ENCODE measurements at regions not wholly inside any gene's neighbourhood (a gene's known extent, or its start where the extent isn't known, plus 50 kb on each side); places are given as distances from the start of the nearest gene placed in this dataset.

- Histone ChIP-seq H3K36me3 (no peaks in the 10 kb centered on the region), H3K27me3 (no peaks in the 10 kb centered on the region), H3K4me1 (no peaks in the 10 kb centered on the region), H3K27ac (no peak overlapping the region), H3K9me3 (no peaks in the 10 kb centered on the region), H3K4me3 (no peak overlapping the region)
- intact Hi-C loops (cut with DNase I), result no loop called here
- no peak for TF ChIP-seq POLR2A (IDR thresholded peaks at IDR 0.05)
- TF ChIP-seq CTCF (IDR thresholded peaks at IDR 0.05), result no peak
- 74% methylated on average over 8 of the region's 8 CpGs for WGBS (ENCODE audit: insufficient coverage, low coverage, low lambda C conversion rate, missing lambda C conversion rate)
- ATAC-seq, result no peak
- no peak for DNase-seq
Measured at GRCh38 chr1:5342172-5342571, 650.1 kb downstream of the NPHP4 start.

DNA sequence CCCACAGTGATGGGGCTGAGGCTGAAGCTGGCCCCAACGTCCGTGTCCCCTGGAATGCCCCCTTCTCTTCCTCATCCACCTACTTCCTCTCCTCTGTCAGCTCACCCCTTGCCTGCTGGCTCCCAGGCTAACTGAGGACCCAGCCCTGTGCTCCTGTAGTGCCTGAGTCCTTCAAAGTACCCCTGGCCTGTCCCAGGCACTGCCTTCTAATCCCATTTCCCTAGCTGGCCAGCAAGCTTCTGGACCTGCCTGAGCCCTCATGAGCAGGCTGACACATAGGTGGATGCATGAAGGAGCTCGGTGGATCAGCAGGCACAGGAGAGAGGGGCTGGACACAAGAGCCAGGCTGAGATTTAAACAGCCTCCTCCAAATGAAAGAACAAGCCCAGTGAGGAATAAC, 650.8 kb downstream of the NPHP4 start:
- intact Hi-C loops (cut with DNase I), result no loop called here
- ATAC-seq, result no peak
- H3K27me3 ChIP-seq, result no peaks in the 10 kb centered on the region
- TF ChIP-seq CTCF (IDR thresholded peaks at IDR 0.05), result no peak
- no peak for TF ChIP-seq POLR2A (IDR thresholded peaks at IDR 0.05)
- no peaks in the 10 kb centered on the region for H3K9me3 ChIP-seq
- DNase-seq, result no peak
- H3K4me1 ChIP-seq, result no peaks in the 10 kb centered on the region
- no peak overlapping the region for H3K4me3 ChIP-seq
- 20% methylated on average over 1 of the region's 3 CpGs for WGBS (ENCODE audit: insufficient coverage, low coverage, low lambda C conversion rate, missing lambda C conversion rate)
- H3K36me3 ChIP-seq, result no peaks in the 10 kb centered on the region
- no peak overlapping the region for H3K27ac ChIP-seq

GRCh38 chr1:5340560-5341130, 651.6 kb downstream of the NPHP4 start:
- no peak overlapping the region for H3K27ac ChIP-seq
- ATAC-seq, result no peak
- H3K36me3 ChIP-seq, result no peaks in the 10 kb centered on the region
- no peaks in the 10 kb centered on the region for H3K4me1 ChIP-seq
- no peak overlapping the region for H3K4me3 ChIP-seq
- intact Hi-C loops (cut with DNase I), result no loop called here
- no peaks in the 10 kb centered on the region for H3K9me3 ChIP-seq
- no peak for TF ChIP-seq POLR2A (IDR thresholded peaks at IDR 0.05)
- no peak for TF ChIP-seq CTCF (IDR thresholded peaks at IDR 0.05)
- no peaks in the 10 kb centered on the region for H3K27me3 ChIP-seq
- DNase-seq, result no peak
- WGBS (ENCODE audit: insufficient coverage, low coverage, low lambda C conversion rate, missing lambda C conversion rate), result 73% methylated on average over 4 of the region's 8 CpGs

- WGBS (ENCODE audit: insufficient coverage, low coverage, low lambda C conversion rate, missing lambda C conversion rate), result 69% methylated on average over 2 of the region's 2 CpGs
- no peak for ATAC-seq
- intact Hi-C loops (cut with DNase I), result no loop called here
- Histone ChIP-seq H3K4me3 (no peak overlapping the region), H3K36me3 (no peaks in the 10 kb centered on the region), H3K27ac (no peak overlapping the region), H3K4me1 (no peaks in the 10 kb centered on the region), H3K27me3 (no peaks in the 10 kb centered on the region), H3K9me3 (no peaks in the 10 kb centered on the region)
- no peak for DNase-seq
- TF ChIP-seq POLR2A (IDR thresholded peaks at IDR 0.05) (no peak), CTCF (IDR thresholded peaks at IDR 0.05) (no peak)
Measured at GRCh38 chr1:5338466-5338865, 653.8 kb downstream of the NPHP4 start.

DNA sequence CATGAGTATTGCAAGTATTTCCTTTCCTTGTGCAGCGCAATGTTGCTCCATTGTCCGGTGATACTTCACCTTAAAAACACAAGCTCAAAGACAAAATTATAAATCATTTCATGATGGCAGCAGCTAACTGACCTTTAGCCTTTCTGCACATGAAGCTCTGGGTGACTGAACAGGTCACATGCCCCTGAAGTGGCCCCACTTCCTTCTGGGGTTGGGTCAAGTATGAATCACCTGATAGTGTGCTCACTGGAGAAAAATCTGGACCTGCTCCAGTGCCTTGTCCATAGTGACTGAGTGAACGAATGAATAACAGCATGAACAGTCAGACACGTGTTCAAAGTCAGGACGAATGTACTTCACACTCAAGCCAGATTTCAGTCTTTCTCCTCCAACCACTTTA, 658.9 kb downstream of the NPHP4 start:
- no peak overlapping the region for H3K4me3 ChIP-seq
- WGBS (ENCODE audit: insufficient coverage, low coverage, low lambda C conversion rate, missing lambda C conversion rate), result 42% methylated on average over 3 of the region's 5 CpGs
- H3K27ac ChIP-seq, result no peak overlapping the region
- H3K36me3 ChIP-seq, result no peaks in the 10 kb centered on the region
- no peaks in the 10 kb centered on the region for H3K4me1 ChIP-seq
- TF ChIP-seq CTCF (IDR thresholded peaks at IDR 0.05), result no peak
- TF ChIP-seq POLR2A (IDR thresholded peaks at IDR 0.05), result no peak
- ATAC-seq (no peak), DNase-seq (no peak)
- intact Hi-C loops (cut with DNase I), result no loop called here
- no peaks in the 10 kb centered on the region for H3K27me3 ChIP-seq
- no peaks in the 10 kb centered on the region for H3K9me3 ChIP-seq

Measured in right lobe of liver (tissue), 6 donors.